Transverse colon (tissue), 4 donors: ENCODE measurements at regions not wholly inside any gene's neighbourhood (a gene's known extent, or its start where the extent isn't known, plus 50 kb on each side); places are given as distances from the start of the nearest gene placed in this dataset.

ENCODE experiments used
- DNase-seq: peaks from one replicate; pipeline ENCODE4 v3.0.0-alpha.2; 2019
- H3K27ac ChIP-seq, 4 donors: fragments of 200-600 bp; sonication (generic); 2 replicates each; pipeline ENCODE4 v1.5.1; 2016 to 2018; ENCODE audit warnings: inconsistent platforms in 4 of 4
- H3K27me3 ChIP-seq: fragments of 200-600 bp; sonication (generic); 2 replicates; pipeline ENCODE4 v1.5.1; 2017; ENCODE audit warnings: inconsistent platforms
- H3K36me3 ChIP-seq, 4 donors: fragments of 200-600 bp; sonication (generic); 2 replicates each; pipeline ENCODE4 v1.5.1; 2017 to 2019; ENCODE audit warnings: inconsistent platforms in 4 of 4
- H3K4me1 ChIP-seq, 4 donors: fragments of 200-600 bp; sonication (generic); 2 replicates each; pipeline ENCODE4 v1.5.1; 2017 to 2020; ENCODE audit warnings: inconsistent platforms in 4 of 4
- H3K4me3 ChIP-seq, 4 donors: fragments of 200-600 bp; sonication (generic); 1 replicate in 1 of 4; 2 replicates in 3 of 4; pipeline versions ENCODE4 v1.5.1 to v1.6.1; 2017 to 2019; ENCODE audit warnings: inconsistent platforms in 4 of 4
- H3K9me3 ChIP-seq, 2 donors: fragments of 200-600 bp; sonication (generic); 2 replicates each; pipeline ENCODE4 v1.5.1; 2017 to 2019; ENCODE audit warnings: inconsistent platforms in 2 of 2
- EP300 ChIP-seq: sonication (generic); formaldehyde crosslinking; IDR thresholded peaks from one replicate; pipeline ENCODE4 v1.6.1; 2017; ENCODE audit warnings: antibody characterized with exemption, low read depth
- POLR2A ChIP-seq: fragments of 450-650 bp; IDR thresholded peaks from one replicate; pipeline ENCODE4 v1.6.1; 2016; ENCODE audit warnings: antibody characterized with exemption, mild to moderate bottlenecking, moderate library complexity
- POLR2AphosphoS5 ChIP-seq, 3 donors: sonication (generic); formaldehyde crosslinking; IDR thresholded peaks; one replicate each; pipeline ENCODE4 v1.6.1; 2016; ENCODE audit warnings: antibody characterized with exemption in 3 of 3
- WGBS, 2 donors: methylation state at CpG; one replicate each; pipeline ENCODE4 v1.1.5; 2018; ENCODE audit warnings: low coverage in 1 of 2; 5-methylcytosine and 5-hydroxymethylcytosine counted together
- in situ Hi-C, 4 donors: fragments of 200-750 bp; cut with MboI; loops; one replicate each; pipeline versions ENCODE4 v1.15.0 to v1.15.1; 2017; ENCODE audit warnings: low sequenced_read_pairs in 3 of 4, low pct_ligation_motif_present in 1 of 4, low pct_unique_long_range_greater_than_20kb in 1 of 4
- intact Hi-C: fragments of 100-400 bp; cut with DNase I; formaldehyde crosslinking; loops from one replicate; pipeline ENCODE4 v1.15.1; 2023; ENCODE audit warnings: low total_unique reads
- TF ChIP-seq, protein P1 (sequence below), 5 experiments: fragments of 200-600 bp in 3 of 5; fragments of 450-650 bp in 2 of 5; sonication (generic) in 3 of 5; IDR thresholded peaks; 1 replicate in 2 of 5; 2 replicates in 3 of 5; pipeline ENCODE4 v1.5.1; 2016 to 2017; ENCODE audit warnings: antibody characterized with exemption in 5 of 5, inconsistent platforms in 3 of 5, mild to moderate bottlenecking in 2 of 5, moderate library complexity in 1 of 5

DNA sequence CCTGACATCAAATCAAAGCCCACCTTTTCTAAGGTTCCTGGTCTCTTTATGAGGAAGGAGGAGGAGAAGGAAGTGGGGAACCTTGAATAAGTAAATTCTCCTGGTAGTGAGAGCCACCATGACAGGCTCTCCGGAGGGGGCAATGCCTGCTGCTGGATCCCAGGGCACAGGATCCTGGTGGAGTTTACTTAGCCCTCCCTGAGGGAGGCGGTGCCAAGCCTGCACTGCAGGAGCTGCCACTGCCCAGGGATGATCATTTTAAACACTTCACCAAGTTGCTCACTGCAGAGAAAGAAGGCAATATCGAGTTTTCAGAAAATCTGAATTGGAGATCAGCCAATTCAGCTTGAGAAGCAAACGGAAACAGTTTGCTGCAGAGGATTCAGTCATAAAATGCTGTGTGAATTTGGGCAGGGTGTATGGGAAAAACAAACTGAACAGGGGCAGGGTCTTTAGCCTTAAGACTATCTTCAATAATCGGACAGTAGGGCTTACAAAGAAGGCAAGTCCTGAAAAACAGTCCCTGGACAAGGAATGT, 200.7 kb downstream of the RAD51AP2 start:
- in situ Hi-C loops, result no loop called here
- intact Hi-C loops, result no loop called here
- 16 to 39% methylated on average over 4 to 5 of the region's 5 CpGs for WGBS, 2 donors
- Histone ChIP-seq H3K27me3 (no peaks in the 10 kb centered on the region), H3K4me1 (no peaks in the 10 kb centered on the region), H3K9me3 (no peaks in the 10 kb centered on the region), H3K4me3 (no peak overlapping the region), H3K36me3 (no peaks in the 10 kb centered on the region), H3K27ac (no peak overlapping the region)
- no peak for DNase-seq
- TF ChIP-seq POLR2AphosphoS5 (IDR thresholded peaks at IDR 0.05) (no peak), POLR2A (no peak), EP300 (no peak)
- TF ChIP-seq, protein P1, sequence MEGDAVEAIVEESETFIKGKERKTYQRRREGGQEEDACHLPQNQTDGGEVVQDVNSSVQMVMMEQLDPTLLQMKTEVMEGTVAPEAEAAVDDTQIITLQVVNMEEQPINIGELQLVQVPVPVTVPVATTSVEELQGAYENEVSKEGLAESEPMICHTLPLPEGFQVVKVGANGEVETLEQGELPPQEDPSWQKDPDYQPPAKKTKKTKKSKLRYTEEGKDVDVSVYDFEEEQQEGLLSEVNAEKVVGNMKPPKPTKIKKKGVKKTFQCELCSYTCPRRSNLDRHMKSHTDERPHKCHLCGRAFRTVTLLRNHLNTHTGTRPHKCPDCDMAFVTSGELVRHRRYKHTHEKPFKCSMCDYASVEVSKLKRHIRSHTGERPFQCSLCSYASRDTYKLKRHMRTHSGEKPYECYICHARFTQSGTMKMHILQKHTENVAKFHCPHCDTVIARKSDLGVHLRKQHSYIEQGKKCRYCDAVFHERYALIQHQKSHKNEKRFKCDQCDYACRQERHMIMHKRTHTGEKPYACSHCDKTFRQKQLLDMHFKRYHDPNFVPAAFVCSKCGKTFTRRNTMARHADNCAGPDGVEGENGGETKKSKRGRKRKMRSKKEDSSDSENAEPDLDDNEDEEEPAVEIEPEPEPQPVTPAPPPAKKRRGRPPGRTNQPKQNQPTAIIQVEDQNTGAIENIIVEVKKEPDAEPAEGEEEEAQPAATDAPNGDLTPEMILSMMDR (IDR thresholded peaks at IDR 0.05), result no peak

DNA sequence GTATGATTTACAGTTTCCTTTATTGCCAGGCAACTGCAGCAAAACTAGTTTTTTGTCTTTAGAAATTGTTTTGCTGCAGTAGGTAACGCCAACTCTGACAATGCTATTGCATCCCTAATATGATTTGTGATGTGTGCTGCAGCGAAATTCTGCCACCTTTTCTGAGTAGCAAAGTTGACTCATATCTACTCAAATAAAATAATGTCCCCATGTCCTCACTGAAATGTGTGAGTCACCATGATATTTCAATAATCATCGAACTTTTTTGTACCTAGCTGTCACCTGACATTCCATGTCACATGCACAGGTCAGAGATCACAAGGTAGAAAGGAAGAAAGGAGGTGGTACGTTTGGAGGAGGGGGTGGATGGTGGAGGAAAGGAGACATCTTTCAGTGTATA, 205.0 kb downstream of the RAD51AP2 start:
- intact Hi-C loops (no loop called here), in situ Hi-C loops (no loop called here)
- H3K27ac ChIP-seq, result no peak overlapping the region
- TF ChIP-seq POLR2A (no peak), POLR2AphosphoS5 (IDR thresholded peaks at IDR 0.05) (no peak), EP300 (no peak)
- TF ChIP-seq, protein P1 (IDR thresholded peaks at IDR 0.05), result no peak
- H3K9me3 ChIP-seq, result no peaks in the 10 kb centered on the region
- WGBS, 2 donors, result 63 to 73% methylated on average over 3 to 4 of the region's 4 CpGs
- no peaks in the 10 kb centered on the region for H3K4me1 ChIP-seq
- H3K36me3 ChIP-seq, result no peaks in the 10 kb centered on the region
- no peak overlapping the region for H3K4me3 ChIP-seq
- H3K27me3 ChIP-seq, result no peaks in the 10 kb centered on the region
- DNase-seq, result no peak

DNA sequence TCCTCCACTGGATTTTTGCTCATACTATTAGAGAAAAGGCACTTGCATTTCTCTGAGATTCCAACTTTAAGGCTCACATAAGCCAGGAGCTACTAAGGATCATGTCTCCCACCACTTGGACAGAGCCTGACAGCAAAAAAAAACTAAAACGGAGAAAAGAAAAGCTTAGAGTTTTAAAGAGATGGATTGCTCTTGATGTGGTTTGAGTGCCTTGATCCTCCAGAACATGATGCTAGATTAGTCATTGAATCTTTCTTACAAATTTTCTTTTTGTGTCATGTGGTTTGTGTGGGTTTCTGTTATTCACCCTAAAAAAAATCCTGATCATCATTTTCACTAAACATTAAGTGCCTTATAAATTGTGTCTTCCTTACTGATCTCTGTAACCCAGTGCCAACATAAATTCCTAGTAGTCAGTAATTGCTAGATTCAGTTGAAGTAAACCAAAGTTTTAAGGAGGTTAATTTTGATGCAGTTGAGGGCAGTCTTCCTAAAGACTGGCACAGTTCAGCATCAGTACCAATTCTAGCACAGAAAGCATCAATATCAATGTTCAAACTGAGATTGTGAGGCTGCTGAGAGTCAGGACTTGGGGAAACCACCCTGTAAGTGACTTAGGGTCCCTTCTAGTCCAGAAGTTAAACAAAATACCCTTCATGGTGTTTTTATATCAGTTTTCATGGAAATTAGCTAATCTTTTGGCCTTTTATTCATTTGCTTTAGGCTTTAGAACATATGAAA, 206.3 kb downstream of the RAD51AP2 start:
- no peak for DNase-seq
- Histone ChIP-seq H3K27ac (no peak overlapping the region), H3K36me3 (no peaks in the 10 kb centered on the region), H3K4me1 (no peaks in the 10 kb centered on the region), H3K9me3 (no peaks in the 10 kb centered on the region), H3K4me3 (no peak overlapping the region), H3K27me3 (no peaks in the 10 kb centered on the region)
- intact Hi-C loops (no loop called here), in situ Hi-C loops (no loop called here)
- TF ChIP-seq EP300, result no peak
- 50 to 57% methylated on average over 1 of the region's 1 CpG for WGBS, 2 donors

DNA sequence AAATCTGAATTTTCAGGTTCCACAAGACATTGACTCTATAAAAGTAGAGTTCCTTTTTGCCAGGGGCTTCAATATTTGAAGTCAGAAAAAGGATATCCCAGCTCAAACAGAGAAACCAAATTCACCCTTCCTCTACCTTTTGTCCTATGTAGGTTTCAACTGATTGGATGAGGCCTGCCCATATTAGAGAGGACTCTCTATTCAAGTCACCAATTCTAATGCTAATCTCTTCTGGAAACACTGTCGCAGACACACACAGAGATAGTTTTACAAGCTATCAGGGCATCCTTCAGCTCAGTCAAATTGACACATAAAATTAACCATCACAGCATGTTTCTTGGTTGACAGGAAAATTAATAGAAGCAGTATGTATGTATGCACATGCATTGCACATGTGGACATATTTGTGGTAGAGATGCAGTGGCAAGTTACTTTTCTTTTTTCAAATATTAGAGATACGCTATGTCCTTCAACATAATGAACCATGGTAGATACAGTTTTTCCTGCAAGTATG, 207.1 kb downstream of the RAD51AP2 start:
- DNase-seq, result no peak

More for the DNA sequence above, 207.1 kb downstream of the RAD51AP2 start:
- no peaks in the 10 kb centered on the region for H3K9me3 ChIP-seq
- H3K27me3 ChIP-seq, result no peaks in the 10 kb centered on the region
- in situ Hi-C loops, result no loop called here
- H3K4me3 ChIP-seq, result no peak overlapping the region
- intact Hi-C loops, result no loop called here
- no peaks in the 10 kb centered on the region for H3K4me1 ChIP-seq
- WGBS, 2 donors, result 95 to 100% methylated on average over 2 of the region's 2 CpGs
- TF ChIP-seq, protein P1 (IDR thresholded peaks at IDR 0.05), result no peak
- TF ChIP-seq POLR2AphosphoS5 (IDR thresholded peaks at IDR 0.05) (no peak), POLR2A (no peak), EP300 (no peak)
- no peaks in the 10 kb centered on the region for H3K36me3 ChIP-seq
- no peak overlapping the region for H3K27ac ChIP-seq
